HCT116 (cell line): ENCODE measurements at regions not wholly inside any gene's neighbourhood (a gene's known extent, or its start where the extent isn't known, plus 50 kb on each side); places are given as distances from the start of the nearest gene placed in this dataset.
"Not testable (repeated sequence)": the region's sequence is repeated elsewhere in the genome, so short reads cannot be mapped to it uniquely, and the experiment has no call there.

ENCODE experiments used
- ATF3 ChIP-seq: IDR thresholded peaks from 2 replicates; pipeline ENCODE4 v1.6.1; 2012
- CEBPB ChIP-seq: IDR thresholded peaks from 2 replicates; pipeline ENCODE4 v1.6.1; 2012; ENCODE audit warnings: low read depth
- EGR1 ChIP-seq: IDR thresholded peaks from 2 replicates; pipeline ENCODE4 v1.6.1; 2012; ENCODE audit warnings: low read depth
- EZH2 ChIP-seq: fragments of 200-600 bp; sonication (generic); IDR thresholded peaks from 2 replicates; pipeline ENCODE4 v1.6.1; 2017; ENCODE audit warnings: antibody characterized with exemption, mixed run types
- EZH2phosphoT487 ChIP-seq: fragments of 200-600 bp; IDR thresholded peaks from 2 replicates; pipeline ENCODE4 v1.6.1; 2018; ENCODE audit warnings: antibody characterized with exemption, borderline replicate concordance
- POLR2A ChIP-seq: IDR thresholded peaks from 2 replicates; pipeline ENCODE4 v1.7.0; 2011; ENCODE audit warnings: borderline replicate concordance; ENCODE audit not compliant: insufficient read depth, insufficient read length; ENCODE audit errors: extremely low read depth
- POLR2AphosphoS5 ChIP-seq: IDR thresholded peaks from 2 replicates; pipeline ENCODE4 v1.6.1; 2011; ENCODE audit warnings: mild to moderate bottlenecking, low read depth, low read length, moderate library complexity
- REST ChIP-seq: IDR thresholded peaks from 2 replicates; pipeline ENCODE4 v1.6.1; 2012; ENCODE audit warnings: low read depth
- SRF ChIP-seq: IDR thresholded peaks from 2 replicates; pipeline ENCODE4 v1.6.1; 2012; ENCODE audit warnings: low read depth
- TCF7L2 ChIP-seq: IDR thresholded peaks from 2 replicates; pipeline ENCODE4 v1.7.0; 2011; ENCODE audit warnings: borderline replicate concordance, inconsistent platforms; ENCODE audit not compliant: insufficient read depth, insufficient read length; ENCODE audit errors: extremely low read depth
- YY1 ChIP-seq: IDR thresholded peaks from 2 replicates; pipeline ENCODE4 v1.6.1; 2011; ENCODE audit warnings: low read length, low read depth, moderate library complexity, mild to moderate bottlenecking; ENCODE audit not compliant: insufficient replicate concordance; ENCODE audit errors: extremely low read depth
- ZNF274 ChIP-seq: fragments of 200-500 bp; sonication (Bioruptor generic); IDR thresholded peaks from 2 replicates; pipeline ENCODE4 v1.6.1; 2014; ENCODE audit warnings: mild to moderate bottlenecking, low read depth, low read length, inconsistent platforms
- TF ChIP-seq, protein P1 (sequence below), 3 experiments: fragments of 200-600 bp in 1 of 3; sonication (generic) in 1 of 3; IDR thresholded peaks in 2 of 3; conservative IDR thresholded peaks in 1 of 3; 2 replicates each; pipeline ENCODE4 v1.5.1; 2012 to 2017; ENCODE audit warnings: low read depth in 2 of 3, low read length in 2 of 3, antibody characterized with exemption in 1 of 3, borderline replicate concordance in 1 of 3, control low read depth in 1 of 3, mild to moderate bottlenecking in 1 of 3, mixed read lengths in 1 of 3, mixed run types in 1 of 3, moderate library complexity in 1 of 3; ENCODE audit not compliant: insufficient read depth in 1 of 3

DNA sequence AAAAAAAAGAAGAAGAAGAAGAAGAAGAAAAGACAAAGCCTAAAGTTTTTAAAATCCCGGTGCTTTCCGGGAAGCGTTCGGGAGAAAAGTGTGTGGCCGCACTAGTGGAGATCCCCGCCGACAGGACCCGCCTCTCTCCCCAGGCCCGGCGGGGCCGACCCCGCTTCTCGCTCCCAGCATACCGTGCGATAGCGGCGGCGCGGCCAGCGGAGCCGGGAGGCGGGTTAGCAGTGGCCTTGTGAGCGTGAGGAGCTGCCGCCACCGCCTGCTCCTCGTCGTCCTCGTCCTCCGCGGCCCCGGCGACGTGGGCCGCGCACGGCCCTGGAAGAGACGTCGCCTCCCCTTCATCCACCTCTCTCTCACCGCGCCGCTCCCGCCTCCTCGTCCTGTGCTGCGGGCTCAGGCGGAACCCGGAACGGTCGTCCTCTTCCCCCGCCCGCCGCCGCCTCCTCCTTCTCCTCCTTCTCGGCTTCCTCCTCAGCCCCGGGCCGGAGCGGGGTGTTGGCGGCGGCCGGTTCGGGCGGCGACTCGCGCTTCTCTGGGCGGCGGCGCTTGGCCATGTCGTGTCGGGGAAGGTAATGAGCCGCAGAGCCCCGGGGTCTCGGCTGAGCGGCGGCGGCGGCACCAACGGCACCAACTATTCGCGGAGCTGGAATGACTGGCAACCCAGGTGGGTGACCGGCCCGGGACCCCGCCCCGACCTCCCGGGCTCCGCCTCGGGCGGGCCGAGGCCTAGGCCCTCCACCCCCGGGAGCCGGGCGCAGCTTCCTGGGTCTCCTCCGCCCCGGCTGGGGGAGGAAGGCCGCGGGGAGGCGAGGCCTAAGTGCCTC, 62.6 kb upstream of the CDR2 start:
- TF ChIP-seq POLR2AphosphoS5 (peak; percentile 83), POLR2A (peak; percentile 54), EGR1 (0 out of 2 replicates have a peak, but pooled peaks have one; percentile 31)
- TF ChIP-seq, protein P1, sequence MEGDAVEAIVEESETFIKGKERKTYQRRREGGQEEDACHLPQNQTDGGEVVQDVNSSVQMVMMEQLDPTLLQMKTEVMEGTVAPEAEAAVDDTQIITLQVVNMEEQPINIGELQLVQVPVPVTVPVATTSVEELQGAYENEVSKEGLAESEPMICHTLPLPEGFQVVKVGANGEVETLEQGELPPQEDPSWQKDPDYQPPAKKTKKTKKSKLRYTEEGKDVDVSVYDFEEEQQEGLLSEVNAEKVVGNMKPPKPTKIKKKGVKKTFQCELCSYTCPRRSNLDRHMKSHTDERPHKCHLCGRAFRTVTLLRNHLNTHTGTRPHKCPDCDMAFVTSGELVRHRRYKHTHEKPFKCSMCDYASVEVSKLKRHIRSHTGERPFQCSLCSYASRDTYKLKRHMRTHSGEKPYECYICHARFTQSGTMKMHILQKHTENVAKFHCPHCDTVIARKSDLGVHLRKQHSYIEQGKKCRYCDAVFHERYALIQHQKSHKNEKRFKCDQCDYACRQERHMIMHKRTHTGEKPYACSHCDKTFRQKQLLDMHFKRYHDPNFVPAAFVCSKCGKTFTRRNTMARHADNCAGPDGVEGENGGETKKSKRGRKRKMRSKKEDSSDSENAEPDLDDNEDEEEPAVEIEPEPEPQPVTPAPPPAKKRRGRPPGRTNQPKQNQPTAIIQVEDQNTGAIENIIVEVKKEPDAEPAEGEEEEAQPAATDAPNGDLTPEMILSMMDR (IDR thresholded peaks at IDR 0.05 in 2 of 3, conservative IDR thresholded peaks at IDR 0.05 in 1 of 3; ENCODE audit: borderline replicate concordance in 1 of 3, insufficient read depth in 1 of 3, low read depth in 2 of 3, low read length in 2 of 3): not testable (repeated sequence)
- TF ChIP-seq REST, SRF, EZH2phosphoT487, ATF3, CEBPB, ZNF274, TCF7L2, YY1, EZH2: not testable (repeated sequence)
